ENCODE measurements at regions not wholly inside any gene's neighbourhood (a gene's known extent, or its start where the extent isn't known, plus 50 kb on each side); places are given as distances from the start of the nearest gene placed in this dataset.

DNA sequence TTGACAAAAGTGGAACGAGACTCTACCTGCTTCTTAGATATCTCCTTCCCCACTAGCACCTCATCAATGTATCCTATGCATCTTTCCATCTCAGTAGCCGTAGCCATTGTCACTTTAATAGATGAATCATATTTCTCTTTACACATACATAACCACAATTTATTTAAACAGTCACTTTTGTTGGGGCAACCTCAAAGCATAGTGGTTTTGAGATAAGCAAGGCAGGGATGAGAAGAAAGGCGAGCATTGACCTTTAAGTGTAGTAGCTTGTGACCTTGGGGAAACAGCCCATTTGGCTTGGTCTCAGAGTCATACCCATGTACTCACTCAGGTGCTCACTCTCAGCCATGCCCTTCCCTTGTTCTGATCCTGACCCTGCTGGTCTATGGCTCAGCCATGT, 260.1 kb downstream of the C1orf94 start:
- H3K4me3 ChIP-seq (ENCODE audit: low read depth, low read length), result no peak overlapping the region
- no peak overlapping the region for H3K27ac ChIP-seq (ENCODE audit: extremely low read depth, low read depth, low read length)
- TF ChIP-seq GFI1B (tag by site-specific recombination; IDR thresholded peaks at IDR 0.05), result no peak
- TF ChIP-seq HOXC10 (CRISPR knock-in tag; IDR thresholded peaks at IDR 0.05), result no peak
- no peak for TF ChIP-seq ZNF664 (tag by site-specific recombination; IDR thresholded peaks at IDR 0.05)
- no peak for TF ChIP-seq ZSCAN23 (tag by site-specific recombination; IDR thresholded peaks at IDR 0.05)
- no peak for TF ChIP-seq GLI2 (tag by site-specific recombination; IDR thresholded peaks at IDR 0.05; ENCODE audit: borderline replicate concordance, low read depth)
- TF ChIP-seq ZBTB17 (tag by site-specific recombination; IDR thresholded peaks at IDR 0.05), result no peak
- TF ChIP-seq PRDM1 (tag by site-specific recombination; IDR thresholded peaks at IDR 0.05), result no peak
- TF ChIP-seq ZNF23 (tag by site-specific recombination; IDR thresholded peaks at IDR 0.05; ENCODE audit: borderline replicate concordance), result no peak
- TF ChIP-seq, protein P1, sequence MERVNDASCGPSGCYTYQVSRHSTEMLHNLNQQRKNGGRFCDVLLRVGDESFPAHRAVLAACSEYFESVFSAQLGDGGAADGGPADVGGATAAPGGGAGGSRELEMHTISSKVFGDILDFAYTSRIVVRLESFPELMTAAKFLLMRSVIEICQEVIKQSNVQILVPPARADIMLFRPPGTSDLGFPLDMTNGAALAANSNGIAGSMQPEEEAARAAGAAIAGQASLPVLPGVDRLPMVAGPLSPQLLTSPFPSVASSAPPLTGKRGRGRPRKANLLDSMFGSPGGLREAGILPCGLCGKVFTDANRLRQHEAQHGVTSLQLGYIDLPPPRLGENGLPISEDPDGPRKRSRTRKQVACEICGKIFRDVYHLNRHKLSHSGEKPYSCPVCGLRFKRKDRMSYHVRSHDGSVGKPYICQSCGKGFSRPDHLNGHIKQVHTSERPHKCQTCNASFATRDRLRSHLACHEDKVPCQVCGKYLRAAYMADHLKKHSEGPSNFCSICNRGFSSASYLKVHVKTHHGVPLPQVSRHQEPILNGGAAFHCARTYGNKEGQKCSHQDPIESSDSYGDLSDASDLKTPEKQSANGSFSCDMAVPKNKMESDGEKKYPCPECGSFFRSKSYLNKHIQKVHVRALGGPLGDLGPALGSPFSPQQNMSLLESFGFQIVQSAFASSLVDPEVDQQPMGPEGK (tag by site-specific recombination; IDR thresholded peaks at IDR 0.05), result no peak
- TF ChIP-seq ZEB2 (tag by site-specific recombination; IDR thresholded peaks at IDR 0.05), result no peak
- TF ChIP-seq ZXDB (tag by site-specific recombination; IDR thresholded peaks at IDR 0.05), result no peak
- TF ChIP-seq, protein P2, sequence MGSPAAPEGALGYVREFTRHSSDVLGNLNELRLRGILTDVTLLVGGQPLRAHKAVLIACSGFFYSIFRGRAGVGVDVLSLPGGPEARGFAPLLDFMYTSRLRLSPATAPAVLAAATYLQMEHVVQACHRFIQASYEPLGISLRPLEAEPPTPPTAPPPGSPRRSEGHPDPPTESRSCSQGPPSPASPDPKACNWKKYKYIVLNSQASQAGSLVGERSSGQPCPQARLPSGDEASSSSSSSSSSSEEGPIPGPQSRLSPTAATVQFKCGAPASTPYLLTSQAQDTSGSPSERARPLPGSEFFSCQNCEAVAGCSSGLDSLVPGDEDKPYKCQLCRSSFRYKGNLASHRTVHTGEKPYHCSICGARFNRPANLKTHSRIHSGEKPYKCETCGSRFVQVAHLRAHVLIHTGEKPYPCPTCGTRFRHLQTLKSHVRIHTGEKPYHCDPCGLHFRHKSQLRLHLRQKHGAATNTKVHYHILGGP (tag by site-specific recombination; IDR thresholded peaks at IDR 0.05), result no peak
- TF ChIP-seq, protein P3, sequence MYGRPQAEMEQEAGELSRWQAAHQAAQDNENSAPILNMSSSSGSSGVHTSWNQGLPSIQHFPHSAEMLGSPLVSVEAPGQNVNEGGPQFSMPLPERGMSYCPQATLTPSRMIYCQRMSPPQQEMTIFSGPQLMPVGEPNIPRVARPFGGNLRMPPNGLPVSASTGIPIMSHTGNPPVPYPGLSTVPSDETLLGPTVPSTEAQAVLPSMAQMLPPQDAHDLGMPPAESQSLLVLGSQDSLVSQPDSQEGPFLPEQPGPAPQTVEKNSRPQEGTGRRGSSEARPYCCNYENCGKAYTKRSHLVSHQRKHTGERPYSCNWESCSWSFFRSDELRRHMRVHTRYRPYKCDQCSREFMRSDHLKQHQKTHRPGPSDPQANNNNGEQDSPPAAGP (tag by site-specific recombination; IDR thresholded peaks at IDR 0.05), result no peak
- TF ChIP-seq ZNF239 (tag by site-specific recombination; IDR thresholded peaks at IDR 0.05), result no peak
- TF ChIP-seq, protein P4, sequence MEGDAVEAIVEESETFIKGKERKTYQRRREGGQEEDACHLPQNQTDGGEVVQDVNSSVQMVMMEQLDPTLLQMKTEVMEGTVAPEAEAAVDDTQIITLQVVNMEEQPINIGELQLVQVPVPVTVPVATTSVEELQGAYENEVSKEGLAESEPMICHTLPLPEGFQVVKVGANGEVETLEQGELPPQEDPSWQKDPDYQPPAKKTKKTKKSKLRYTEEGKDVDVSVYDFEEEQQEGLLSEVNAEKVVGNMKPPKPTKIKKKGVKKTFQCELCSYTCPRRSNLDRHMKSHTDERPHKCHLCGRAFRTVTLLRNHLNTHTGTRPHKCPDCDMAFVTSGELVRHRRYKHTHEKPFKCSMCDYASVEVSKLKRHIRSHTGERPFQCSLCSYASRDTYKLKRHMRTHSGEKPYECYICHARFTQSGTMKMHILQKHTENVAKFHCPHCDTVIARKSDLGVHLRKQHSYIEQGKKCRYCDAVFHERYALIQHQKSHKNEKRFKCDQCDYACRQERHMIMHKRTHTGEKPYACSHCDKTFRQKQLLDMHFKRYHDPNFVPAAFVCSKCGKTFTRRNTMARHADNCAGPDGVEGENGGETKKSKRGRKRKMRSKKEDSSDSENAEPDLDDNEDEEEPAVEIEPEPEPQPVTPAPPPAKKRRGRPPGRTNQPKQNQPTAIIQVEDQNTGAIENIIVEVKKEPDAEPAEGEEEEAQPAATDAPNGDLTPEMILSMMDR (tag by site-specific recombination; IDR thresholded peaks at IDR 0.05), result no peak
- TF ChIP-seq ZNF10 (tag by site-specific recombination; IDR thresholded peaks at IDR 0.05), result no peak
- TF ChIP-seq SCRT1 (tag by site-specific recombination; IDR thresholded peaks at IDR 0.05; ENCODE audit: borderline replicate concordance), result no peak
- no peaks in the 10 kb centered on the region for H3K36me3 ChIP-seq (ENCODE audit: control insufficient read depth in 2 of 2, insufficient read depth in 1 of 2, low read length in 2 of 2)
- H3K4me1 ChIP-seq (ENCODE audit: control insufficient read depth, insufficient read depth, low read length), result no peaks in the 10 kb centered on the region
- ChIA-PET CTCF (no interaction called here), POLR2A (no interaction called here)
- H3K9me3 ChIP-seq (ENCODE audit: control insufficient read depth, insufficient read depth, low read depth, low read length), result no peaks in the 10 kb centered on the region

DNA sequence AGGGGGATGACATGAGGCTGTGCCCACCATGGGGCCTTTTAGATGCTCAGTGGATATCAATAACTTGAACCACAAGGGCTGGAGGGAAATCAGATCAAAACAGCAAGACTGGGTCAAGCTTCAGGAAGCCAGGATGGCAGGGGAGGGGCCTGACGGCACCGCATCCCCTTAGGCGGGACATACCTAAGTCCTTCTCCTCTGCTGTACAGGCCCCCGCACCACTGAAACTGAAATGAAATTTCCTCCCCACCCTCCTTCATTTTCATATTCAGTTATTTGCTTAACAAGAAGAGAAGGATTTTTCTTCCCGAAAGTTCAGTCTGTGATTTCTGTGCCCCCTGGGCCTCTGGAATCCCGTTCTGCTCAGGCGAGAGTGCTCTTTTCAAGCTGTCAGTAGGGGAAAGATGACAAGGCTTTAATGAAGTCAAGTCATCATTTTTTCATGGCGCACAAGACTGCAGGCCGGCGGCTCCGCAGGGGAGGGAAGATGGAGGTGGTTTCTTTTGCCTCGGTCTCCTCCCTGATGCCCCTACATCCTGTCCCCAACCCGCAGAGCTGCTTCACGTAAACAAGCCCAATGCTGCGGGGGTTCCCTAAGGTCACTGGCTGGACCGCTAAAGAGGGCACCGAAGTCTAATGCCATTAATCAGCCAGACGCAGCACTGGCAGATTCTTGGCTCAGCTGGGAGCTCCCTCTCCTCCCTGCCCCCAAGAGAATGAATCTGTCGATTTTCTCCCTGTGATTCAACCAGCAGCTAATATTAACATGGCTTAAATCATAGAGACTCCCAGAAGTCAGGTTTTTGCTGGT, 264.8 kb downstream of the C1orf94 start:
- no peaks in the 10 kb centered on the region for H3K36me3 ChIP-seq (ENCODE audit: control insufficient read depth in 2 of 2, insufficient read depth in 1 of 2, low read length in 2 of 2)
- no peaks in the 10 kb centered on the region for H3K9me3 ChIP-seq (ENCODE audit: control insufficient read depth, insufficient read depth, low read depth, low read length)
- no peak overlapping the region for H3K4me3 ChIP-seq (ENCODE audit: low read depth, low read length)
- ChIA-PET POLR2A (no interaction called here), CTCF (interaction anchor here (0.8 kb wide), 1 partner anchor 30 kb away, joined by 3 read pairs; no protein-coding TSS in a partner anchor)
- H3K27ac ChIP-seq (ENCODE audit: extremely low read depth, low read depth, low read length), result no peak overlapping the region
- H3K4me1 ChIP-seq (ENCODE audit: control insufficient read depth, insufficient read depth, low read length), result no peaks in the 10 kb centered on the region
- TF ChIP-seq ZXDB (tag by site-specific recombination; IDR thresholded peaks at IDR 0.05), result no peak
- no peak for TF ChIP-seq ZNF549 (tag by site-specific recombination; IDR thresholded peaks at IDR 0.05)
- no peak for TF ChIP-seq ZNF211 (tag by site-specific recombination; IDR thresholded peaks at IDR 0.05; ENCODE audit: low read depth)
- TF ChIP-seq SALL2 (tag by site-specific recombination; IDR thresholded peaks at IDR 0.05; ENCODE audit: borderline replicate concordance), result no peak
- TF ChIP-seq BCL11A (tag by site-specific recombination; IDR thresholded peaks at IDR 0.05; ENCODE audit: low read depth), result no peak
- no peak for TF ChIP-seq ZNF768 (tag by site-specific recombination; IDR thresholded peaks at IDR 0.05)
- TF ChIP-seq PRDM1 (tag by site-specific recombination; IDR thresholded peaks at IDR 0.05), result no peak
- TF ChIP-seq, protein P5, sequence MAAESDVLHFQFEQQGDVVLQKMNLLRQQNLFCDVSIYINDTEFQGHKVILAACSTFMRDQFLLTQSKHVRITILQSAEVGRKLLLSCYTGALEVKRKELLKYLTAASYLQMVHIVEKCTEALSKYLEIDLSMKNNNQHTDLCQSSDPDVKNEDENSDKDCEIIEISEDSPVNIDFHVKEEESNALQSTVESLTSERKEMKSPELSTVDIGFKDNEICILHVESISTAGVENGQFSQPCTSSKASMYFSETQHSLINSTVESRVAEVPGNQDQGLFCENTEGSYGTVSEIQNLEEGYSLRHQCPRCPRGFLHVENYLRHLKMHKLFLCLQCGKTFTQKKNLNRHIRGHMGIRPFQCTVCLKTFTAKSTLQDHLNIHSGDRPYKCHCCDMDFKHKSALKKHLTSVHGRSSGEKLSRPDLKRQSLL (tag by site-specific recombination; IDR thresholded peaks at IDR 0.05), result no peak
- no peak for TF ChIP-seq ZNF658 (tag by site-specific recombination; IDR thresholded peaks at IDR 0.05)
- TF ChIP-seq ZNF16 (tag by site-specific recombination; IDR thresholded peaks at IDR 0.05; ENCODE audit: low read depth), result no peak
- TF ChIP-seq ZNF629 (tag by site-specific recombination; IDR thresholded peaks at IDR 0.05), result no peak
- TF ChIP-seq OSR2 (tag by site-specific recombination; IDR thresholded peaks at IDR 0.05), result no peak
- no peak for TF ChIP-seq ZNF248 (tag by site-specific recombination; IDR thresholded peaks at IDR 0.05)
- TF ChIP-seq HOXD13 (CRISPR knock-in tag; IDR thresholded peaks at IDR 0.05; ENCODE audit: borderline replicate concordance), result no peak
